ENCODE measurements at regions not wholly inside any gene's neighbourhood (a gene's known extent, or its start where the extent isn't known, plus 50 kb on each side); places are given as distances from the start of the nearest gene placed in this dataset.

- intact Hi-C loops (cut with micrococcal nuclease) = loop anchor here (5.0 kb wide), 1 partner anchor 965 kb away; no protein-coding TSS in a partner anchor
- peak; percentile 29 for DNase-seq (ENCODE audit: low read depth, low spot score)
- TF ChIP-seq CBX3 (IDR thresholded peaks at IDR 0.05; ENCODE audit: low read depth) (peak; percentile 48; the same call in 1 of the 2 replicates), EGR1 (IDR thresholded peaks at IDR 0.05; ENCODE audit: low read depth) (no peak), ZFX (IDR thresholded peaks at IDR 0.05) (no peak), CTCF (IDR thresholded peaks at IDR 0.05 in 2 of 3, conservative IDR thresholded peaks at IDR 0.05 in 1 of 3; ENCODE audit: borderline replicate concordance in 1 of 3, insufficient read depth in 1 of 3, low read depth in 2 of 3, low read length in 2 of 3) (peak; percentile 28 to 65 (median 63); a peak in 5 of 6 replicates), CEBPB (IDR thresholded peaks at IDR 0.05; ENCODE audit: low read depth) (no peak), RAD21 (IDR thresholded peaks at IDR 0.05; ENCODE audit: low read depth) (peak; percentile 52), EZH2phosphoT487 (IDR thresholded peaks at IDR 0.05; ENCODE audit: borderline replicate concordance) (no peak), SRF (IDR thresholded peaks at IDR 0.05; ENCODE audit: low read depth) (no peak), YY1 (IDR thresholded peaks at IDR 0.05; ENCODE audit: extremely low read depth, insufficient replicate concordance, low read depth, low read length) (no peak)
- no peaks in the 10 kb centered on the region for H3K9me3 ChIP-seq (ENCODE audit: control insufficient read depth in 1 of 2, insufficient read depth in 1 of 2, low read depth in 1 of 2, low read length in 2 of 2)
- H4K20me1 ChIP-seq (ENCODE audit: insufficient read depth) = no peaks in the 10 kb centered on the region
- ATAC-seq = peak; percentile 82
- no peak overlapping the region for H3K9ac ChIP-seq (ENCODE audit: low read length)
- no peak overlapping the region for H3K27ac ChIP-seq (ENCODE audit: low read depth, low read length)
- BruUV-seq (replicated peaks) = no TSS peak
- H3K9me2 ChIP-seq (ENCODE audit: insufficient read depth) = no peaks in the 10 kb centered on the region
- no peaks in the 10 kb centered on the region for H3K36me3 ChIP-seq (ENCODE audit: control insufficient read depth in 1 of 2, insufficient read depth in 2 of 2, low read length in 2 of 2)
- ChIA-PET RAD21 (ENCODE audit: low non-redundant PET in 1 of 2, low total read pairs in 2 of 2, uncharacterized antibody in 2 of 2, unreplicated experiment in 2 of 2) (no interaction called here), CTCF (no interaction called here), POLR2A (no interaction called here)
- no peaks in the 10 kb centered on the region for H3K27me3 ChIP-seq (ENCODE audit: insufficient read depth, low read length)
- no peaks in the 10 kb centered on the region for H3K79me2 ChIP-seq (ENCODE audit: insufficient read depth, low read length)
- no peak overlapping the region for H3K4me3 ChIP-seq (replicated peaks in 1 of 2; ENCODE audit: low read depth in 1 of 2, low read length in 2 of 2)
- H2AFZ ChIP-seq (ENCODE audit: low read depth, low read length, poor library complexity, severe bottlenecking) = peak overlapping the region; percentile 14
- no peak overlapping the region for H3K4me2 ChIP-seq (ENCODE audit: low read length)
- H3K4me1 ChIP-seq (ENCODE audit: control insufficient read depth in 1 of 2, insufficient read depth in 2 of 2, low read length in 2 of 2) = no peaks in the 10 kb centered on the region
Measured at GRCh38 chr5:82597437-82597836, 319.3 kb upstream of the RPS23 start.

DNA sequence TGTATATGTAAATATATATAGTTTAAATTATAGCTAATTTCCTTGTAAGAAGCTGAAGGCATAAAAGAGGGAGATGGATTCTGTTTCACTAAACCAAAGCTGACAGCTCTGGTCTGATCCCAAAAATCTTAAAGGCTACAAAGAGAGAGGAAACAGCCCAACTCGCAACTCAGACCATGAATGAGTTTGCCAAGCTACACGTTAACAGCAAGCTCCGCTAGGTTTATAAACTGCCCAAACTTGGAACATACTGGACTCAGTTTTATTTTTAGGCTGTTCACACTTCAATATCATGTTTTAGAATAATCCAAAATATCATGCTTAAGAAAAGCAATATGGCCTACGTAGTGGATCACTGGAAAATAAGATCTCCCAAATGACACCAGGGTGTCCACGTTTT is 318.3 kb upstream of the RPS23 start:
- ChIA-PET RAD21 (ENCODE audit: low non-redundant PET in 1 of 2, low total read pairs in 2 of 2, uncharacterized antibody in 2 of 2, unreplicated experiment in 2 of 2) (no interaction called here), CTCF (no interaction called here), POLR2A (no interaction called here)
- BruUV-seq (replicated peaks) = no TSS peak
- Histone ChIP-seq H3K4me1 (ENCODE audit: control insufficient read depth in 1 of 2, insufficient read depth in 2 of 2, low read length in 2 of 2) (no peaks in the 10 kb centered on the region), H3K9me3 (ENCODE audit: control insufficient read depth in 1 of 2, insufficient read depth in 1 of 2, low read depth in 1 of 2, low read length in 2 of 2) (no peaks in the 10 kb centered on the region), H3K4me3 (replicated peaks in 1 of 2; ENCODE audit: low read depth in 1 of 2, low read length in 2 of 2) (no peak overlapping the region), H4K20me1 (ENCODE audit: insufficient read depth) (no peaks in the 10 kb centered on the region), H3K9me2 (ENCODE audit: insufficient read depth) (no peaks in the 10 kb centered on the region), H3K9ac (ENCODE audit: low read length) (no peak overlapping the region), H3K27ac (ENCODE audit: low read depth, low read length) (no peak overlapping the region), H3K79me2 (ENCODE audit: insufficient read depth, low read length) (no peaks in the 10 kb centered on the region), H3K27me3 (ENCODE audit: insufficient read depth, low read length) (no peaks in the 10 kb centered on the region), H3K36me3 (ENCODE audit: control insufficient read depth in 1 of 2, insufficient read depth in 2 of 2, low read length in 2 of 2) (no peaks in the 10 kb centered on the region), H3K4me2 (ENCODE audit: low read length) (no peak overlapping the region), H2AFZ (ENCODE audit: low read depth, low read length, poor library complexity, severe bottlenecking) (no peak overlapping the region)
- no peak for ATAC-seq
- DNase-seq (ENCODE audit: low read depth, low spot score) = no peak
- intact Hi-C loops (cut with micrococcal nuclease) = loop anchor here (5.0 kb wide), 1 partner anchor 966 kb away; no protein-coding TSS in a partner anchor
- TF ChIP-seq CTCF (IDR thresholded peaks at IDR 0.05 in 2 of 3, conservative IDR thresholded peaks at IDR 0.05 in 1 of 3; ENCODE audit: borderline replicate concordance in 1 of 3, insufficient read depth in 1 of 3, low read depth in 2 of 3, low read length in 2 of 3) (no peak), ZNF274 (IDR thresholded peaks at IDR 0.05; ENCODE audit: low read depth, low read length) (no peak), ELF1 (IDR thresholded peaks at IDR 0.05; ENCODE audit: borderline replicate concordance, low read depth) (no peak), POLR2AphosphoS5 (IDR thresholded peaks at IDR 0.05; ENCODE audit: low read depth, low read length) (no peak), EZH2 (IDR thresholded peaks at IDR 0.05) (no peak), MAX (IDR thresholded peaks at IDR 0.05) (no peak)
